GM18873 (cell line): ENCODE measurements at regions not wholly inside any gene's neighbourhood (a gene's known extent, or its start where the extent isn't known, plus 50 kb on each side); places are given as distances from the start of the nearest gene placed in this dataset.
"Not testable (repeated sequence)": the region's sequence is repeated elsewhere in the genome, so short reads cannot be mapped to it uniquely, and the experiment has no call there.

Source experiments
- ATAC-seq: cut with Tn5 transposase; IDR thresholded peaks from one replicate; pipeline ENCODE4 v1.9.1; 2021; ENCODE audit warnings: mild to moderate bottlenecking, moderate library complexity, moderate number of reproducible peaks; ENCODE audit not compliant: unreplicated experiment, low FRiP score

DNA sequence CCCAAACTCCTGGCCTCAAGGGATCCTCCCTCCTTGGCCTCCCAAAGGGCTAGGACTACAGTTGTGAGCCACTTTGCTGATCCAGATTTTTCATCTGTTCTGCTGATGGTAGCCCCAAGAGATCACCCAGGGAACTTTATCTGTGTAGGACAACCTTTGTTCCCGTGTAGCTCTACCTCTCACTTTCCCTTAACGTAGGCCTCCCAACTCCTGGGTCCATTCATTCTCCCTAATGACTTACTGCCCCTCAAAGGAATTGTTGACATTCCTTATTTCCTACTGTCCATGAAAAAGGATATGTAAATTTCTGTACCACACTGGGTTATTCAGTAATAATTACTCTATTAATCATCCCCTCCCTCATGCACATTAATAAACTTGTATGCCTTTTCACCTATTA, 51.0 kb upstream of the PHF24 start:
- ATAC-seq = no peak

DNA sequence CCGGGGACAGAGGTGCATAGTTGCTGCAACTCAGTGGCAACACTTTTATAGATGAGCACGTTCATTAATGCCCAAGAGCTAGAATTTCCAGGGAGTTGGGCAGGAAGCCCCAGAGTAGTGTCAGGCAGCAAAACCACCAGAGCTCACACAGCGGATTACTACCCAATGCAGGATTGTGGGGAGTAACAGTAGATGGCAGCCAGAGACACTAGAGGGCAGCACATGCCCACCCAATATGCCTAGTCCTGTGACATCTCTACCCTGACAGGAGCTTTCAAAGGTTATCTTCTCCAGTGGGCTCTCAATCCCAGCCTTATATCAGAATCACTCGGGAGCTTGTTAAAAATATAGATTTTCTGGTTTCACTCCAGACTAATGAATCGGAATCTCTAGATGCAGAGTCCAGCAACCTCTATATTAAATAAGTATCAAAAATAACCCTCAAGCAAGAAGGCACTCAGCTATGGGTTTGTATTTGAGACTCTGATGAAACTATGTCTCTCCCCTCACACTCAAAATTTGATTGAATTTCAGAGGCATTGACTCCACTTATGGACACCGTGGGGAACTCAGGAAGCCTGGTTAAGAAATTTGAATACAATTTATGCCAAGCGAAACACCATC, 58.4 kb upstream of the PHF24 start:
- ATAC-seq = peak; percentile 73

DNA sequence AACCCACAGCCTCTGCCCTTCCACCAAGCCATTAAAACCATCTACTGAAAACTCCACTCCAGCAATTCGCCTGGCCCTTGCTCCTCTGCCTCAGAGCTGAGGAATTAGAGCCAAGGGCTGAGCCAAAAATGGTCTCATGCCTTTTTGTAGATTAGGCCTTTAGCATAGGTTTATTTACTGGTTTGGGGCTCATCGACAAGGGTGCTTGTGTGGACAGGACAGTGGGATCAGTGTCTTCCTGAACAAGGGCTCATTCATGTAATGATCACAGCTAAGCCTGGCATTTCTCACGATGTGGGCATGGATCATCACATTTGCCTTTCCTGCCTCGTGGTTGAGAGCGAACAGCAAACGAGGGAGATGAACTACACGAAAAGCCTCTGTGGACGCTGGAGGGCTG, 59.2 kb upstream of the PHF24 start:
- no peak for ATAC-seq

DNA sequence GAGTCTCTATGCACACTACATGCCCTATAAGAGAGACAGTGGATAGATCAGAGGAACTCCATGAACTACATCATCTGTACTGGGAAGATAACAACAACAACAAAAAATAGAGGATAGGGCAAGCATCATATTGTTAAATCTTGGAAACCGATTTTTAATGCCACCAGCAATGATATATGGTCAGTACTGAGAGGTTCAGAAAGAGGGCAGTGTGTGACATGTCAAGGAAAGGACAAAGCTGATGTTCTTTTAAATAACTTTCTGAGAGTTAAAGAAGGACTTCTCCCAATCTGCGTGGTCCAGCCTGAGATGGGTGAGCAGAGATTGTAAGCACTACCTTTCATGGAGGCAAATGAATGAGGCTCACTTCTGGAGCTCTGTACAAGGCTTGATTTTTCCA, 62.0 kb upstream of the PHF24 start:
- ATAC-seq = no peak

DNA sequence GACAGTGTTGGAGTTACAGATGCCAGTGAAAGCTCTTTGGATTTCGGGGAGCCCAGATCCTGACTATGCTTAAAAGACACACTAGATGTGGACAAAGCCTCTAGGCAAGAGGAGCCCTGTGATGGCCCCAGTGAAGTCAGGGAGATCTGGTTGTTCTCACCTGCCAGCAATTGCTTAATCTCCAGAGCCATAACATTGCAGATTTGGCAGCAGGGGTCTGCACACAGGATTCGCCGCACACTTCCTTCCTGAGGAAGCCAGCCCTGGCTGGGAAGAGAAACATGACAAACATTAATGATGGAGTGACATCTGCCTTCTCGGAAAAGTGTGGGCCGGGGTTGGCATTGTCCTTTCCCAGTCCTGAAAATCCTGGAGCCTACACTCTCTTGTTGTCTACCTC, 65.2 kb upstream of the PHF24 start:
- no peak for ATAC-seq

DNA sequence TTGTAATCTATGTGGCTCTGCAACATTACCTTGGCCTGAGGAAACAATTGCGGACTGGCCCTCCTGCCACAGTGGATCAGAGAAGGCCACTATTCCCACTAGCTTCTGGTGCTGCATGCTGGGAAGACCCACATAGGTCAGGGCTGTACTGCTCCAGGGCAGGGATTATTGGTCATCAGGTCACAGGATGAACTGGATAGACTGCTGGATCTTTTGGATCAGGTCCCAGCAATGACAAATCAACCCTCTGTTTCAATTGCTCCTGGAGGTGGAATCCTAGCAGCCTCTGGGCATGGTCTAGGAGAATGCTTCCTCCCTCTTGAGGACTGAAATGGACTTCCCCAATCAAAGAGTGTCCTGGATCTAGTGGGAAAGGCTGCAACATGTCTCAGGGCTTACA, 66.7 kb upstream of the PHF24 start:
- no peak for ATAC-seq

DNA sequence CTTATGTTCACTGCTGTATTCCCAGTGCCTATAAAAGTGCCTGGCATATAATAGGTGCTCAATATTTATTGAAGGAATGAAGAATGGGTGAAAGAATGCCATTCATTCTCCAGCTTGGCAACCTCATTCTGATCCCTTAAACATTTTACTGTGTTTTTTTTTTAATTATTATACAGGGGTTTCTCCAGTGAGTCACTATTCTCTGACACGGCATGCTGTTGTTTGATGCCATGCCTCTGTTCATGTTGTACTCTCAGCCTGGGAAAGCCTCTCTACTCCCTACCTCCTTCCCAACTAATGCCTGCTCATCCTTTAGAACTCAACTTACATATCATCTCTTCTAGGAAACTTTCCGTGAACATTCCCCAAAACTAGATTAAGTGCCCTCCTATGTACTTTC, 70.2 kb upstream of the PHF24 start:
- ATAC-seq = no peak

DNA sequence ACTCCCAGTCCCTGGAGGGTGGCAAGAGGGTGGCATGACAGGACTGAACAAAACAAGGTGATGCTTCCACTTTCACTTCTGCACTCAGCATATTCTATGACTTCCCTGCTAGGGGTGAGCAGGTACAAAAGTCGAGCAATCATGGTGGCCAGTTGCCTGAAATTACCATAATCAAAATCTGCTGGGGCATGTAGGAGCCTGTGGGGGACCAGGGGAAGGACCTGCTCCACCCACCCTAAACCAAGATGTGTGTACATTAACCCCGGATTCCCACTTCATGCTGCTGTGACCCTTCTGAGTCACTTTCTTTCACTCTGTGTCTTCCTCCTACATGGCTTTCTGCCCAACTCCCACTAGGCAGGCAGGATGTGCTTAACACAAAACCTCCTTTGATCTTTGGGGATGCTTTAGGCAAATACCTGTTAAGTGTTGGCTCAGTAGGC, 73.3 kb upstream of the PHF24 start:
- ATAC-seq = no peak

DNA sequence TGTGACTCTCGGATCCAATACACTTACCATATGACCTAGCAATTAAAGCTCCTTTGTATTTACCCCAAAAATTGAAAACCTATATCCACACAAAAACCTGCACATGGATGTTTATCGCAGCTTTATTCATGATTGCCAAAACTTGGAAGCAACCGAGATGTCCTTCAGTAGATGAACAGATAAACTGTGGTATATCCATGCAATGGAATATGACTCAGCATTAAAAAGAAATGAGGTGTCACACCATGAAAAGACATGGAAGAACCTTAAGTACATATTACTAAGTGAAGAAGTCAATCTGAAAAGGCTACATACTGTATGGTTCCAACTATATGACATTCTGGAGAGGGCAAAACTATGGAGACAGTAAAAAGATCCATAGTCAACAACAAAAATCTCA, 82.0 kb upstream of the PHF24 start:
- ATAC-seq = no peak

DNA sequence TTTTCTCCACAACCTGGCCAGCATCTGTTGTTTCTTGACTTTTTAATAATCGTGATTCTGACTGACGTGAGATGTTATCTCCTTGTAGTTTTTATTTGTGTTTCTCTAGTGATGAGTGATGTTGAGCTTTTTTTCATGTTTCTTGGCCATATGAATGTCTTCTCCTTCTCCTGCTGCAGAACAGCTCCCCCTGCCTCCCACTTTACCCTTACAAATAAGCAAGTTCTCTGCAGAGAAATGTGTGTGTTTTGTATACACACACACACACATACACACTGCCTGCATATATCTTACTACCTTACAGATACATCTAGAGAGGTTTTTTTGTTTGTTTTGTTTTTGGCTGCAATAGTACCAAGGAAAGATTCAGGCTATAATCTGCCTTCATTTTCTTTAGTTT, 88.7 kb upstream of the PHF24 start:
- no peak for ATAC-seq

DNA sequence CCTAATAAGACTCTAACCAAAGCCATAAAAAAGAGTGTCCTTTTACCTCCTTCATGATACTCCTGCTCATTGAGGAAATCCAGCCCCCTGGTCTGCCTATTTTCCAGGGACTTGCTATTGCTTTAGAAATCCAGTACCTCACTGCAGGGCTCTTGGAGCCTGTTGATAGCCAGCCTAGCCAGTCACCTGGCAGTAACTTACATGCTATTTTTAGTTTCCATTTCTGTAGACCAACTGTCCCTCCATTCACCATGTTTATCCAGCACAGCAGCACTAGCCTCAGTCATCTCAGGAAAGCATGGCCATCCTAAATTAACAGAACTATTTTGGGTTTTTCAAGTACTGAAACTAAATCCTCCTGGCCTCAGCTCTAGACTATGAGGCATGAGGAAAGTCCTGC, 91.5 kb upstream of the PHF24 start:
- no peak for ATAC-seq

DNA sequence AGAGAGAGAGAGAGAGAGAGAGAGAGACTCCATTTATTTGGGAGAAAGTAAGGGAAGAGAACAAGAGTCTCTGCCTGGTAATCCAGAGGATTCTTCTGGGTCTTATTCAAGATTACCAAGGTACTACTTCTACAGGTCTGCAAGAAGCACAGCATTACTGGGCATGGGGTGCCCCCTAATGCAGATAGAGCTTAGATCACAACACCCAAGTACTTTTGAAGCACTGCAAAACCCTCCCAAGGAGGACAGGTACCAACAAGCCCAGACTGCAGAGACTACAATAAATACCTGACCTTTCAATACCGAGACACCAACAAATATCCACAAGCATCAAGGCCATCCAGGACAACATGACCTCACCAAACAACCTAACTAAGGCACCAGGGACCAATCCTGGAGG, 94.7 kb upstream of the PHF24 start:
- no peak for ATAC-seq

DNA sequence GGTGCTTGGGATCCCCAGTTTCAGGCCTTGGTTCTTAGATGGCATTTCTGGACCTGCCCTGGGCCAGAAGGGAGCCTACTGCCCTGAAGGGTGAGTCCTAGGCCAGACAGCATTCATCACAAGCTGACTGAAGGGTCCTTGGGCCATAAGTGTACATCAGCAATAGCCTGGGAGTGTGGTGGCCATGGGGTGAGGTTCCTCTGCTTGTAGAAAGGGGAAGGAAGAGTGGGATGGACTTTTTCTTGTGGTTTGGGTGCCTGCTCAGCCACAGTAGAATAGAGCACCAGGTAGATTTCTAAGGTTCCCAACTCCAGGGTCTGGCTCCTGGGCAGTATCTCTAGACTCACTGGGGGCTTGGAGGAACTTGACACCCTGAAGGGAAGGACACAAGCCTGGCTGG, 95.2 kb upstream of the PHF24 start:
- ATAC-seq = no peak

DNA sequence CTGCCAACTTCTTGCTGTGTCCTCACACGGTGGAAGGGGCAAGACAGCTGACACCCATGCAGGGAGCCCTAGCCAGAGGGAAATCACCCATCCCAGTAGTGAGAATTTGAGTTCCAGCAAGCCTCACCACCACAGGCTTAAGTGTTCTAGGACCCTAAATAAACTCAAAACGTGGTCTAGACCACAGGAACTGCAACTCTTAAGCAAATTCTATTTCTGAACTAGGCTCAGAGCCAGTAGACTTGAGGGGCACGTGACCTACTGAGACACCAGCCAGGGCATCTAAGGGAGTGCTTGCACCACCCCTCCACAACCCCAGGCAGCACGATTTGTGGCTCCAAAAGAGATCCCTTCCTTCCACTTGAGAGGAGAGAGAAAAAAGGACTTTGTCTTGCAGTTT, 96.0 kb upstream of the PHF24 start:
- no peak for ATAC-seq

DNA sequence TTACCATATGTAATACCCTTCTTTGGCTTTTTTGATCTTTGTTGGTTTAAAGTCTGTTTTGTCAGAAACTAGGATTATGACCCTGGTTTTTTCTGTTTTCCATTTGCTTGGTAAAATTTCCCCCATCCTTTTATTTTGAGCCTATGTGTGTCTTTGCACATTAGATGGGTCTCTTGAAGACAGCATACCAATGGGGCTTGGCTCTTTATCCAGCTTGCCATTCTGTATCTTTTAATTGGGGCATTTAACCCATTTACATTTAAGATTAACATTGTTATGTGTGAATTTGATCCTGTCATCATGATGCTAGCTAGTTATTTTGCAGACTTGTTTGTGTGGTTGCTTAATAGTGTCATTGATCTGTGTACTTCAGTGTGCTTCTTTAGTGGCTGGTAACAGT, 103.1 kb upstream of the PHF24 start:
- ATAC-seq = not testable (repeated sequence)

DNA sequence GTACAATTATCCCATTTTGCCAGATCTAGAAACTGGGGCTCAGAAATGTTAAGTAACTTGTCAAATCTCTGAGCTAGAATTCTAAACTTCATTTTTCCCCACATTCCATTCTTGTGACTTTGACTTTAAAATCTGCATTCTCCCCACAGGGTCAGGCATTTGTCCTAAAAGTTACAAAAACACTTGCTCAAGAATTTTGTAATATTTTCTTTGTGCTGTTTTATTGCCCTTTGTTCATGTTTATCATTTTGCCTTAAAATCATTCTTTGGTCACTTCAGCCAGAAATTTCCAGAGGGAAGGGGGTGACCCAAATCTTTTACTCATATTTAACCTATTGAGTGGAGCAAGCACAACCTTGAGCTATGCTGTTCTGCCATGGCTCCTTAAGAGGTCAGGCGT, 120.1 kb upstream of the CCL21 start:
- ATAC-seq = no peak

DNA sequence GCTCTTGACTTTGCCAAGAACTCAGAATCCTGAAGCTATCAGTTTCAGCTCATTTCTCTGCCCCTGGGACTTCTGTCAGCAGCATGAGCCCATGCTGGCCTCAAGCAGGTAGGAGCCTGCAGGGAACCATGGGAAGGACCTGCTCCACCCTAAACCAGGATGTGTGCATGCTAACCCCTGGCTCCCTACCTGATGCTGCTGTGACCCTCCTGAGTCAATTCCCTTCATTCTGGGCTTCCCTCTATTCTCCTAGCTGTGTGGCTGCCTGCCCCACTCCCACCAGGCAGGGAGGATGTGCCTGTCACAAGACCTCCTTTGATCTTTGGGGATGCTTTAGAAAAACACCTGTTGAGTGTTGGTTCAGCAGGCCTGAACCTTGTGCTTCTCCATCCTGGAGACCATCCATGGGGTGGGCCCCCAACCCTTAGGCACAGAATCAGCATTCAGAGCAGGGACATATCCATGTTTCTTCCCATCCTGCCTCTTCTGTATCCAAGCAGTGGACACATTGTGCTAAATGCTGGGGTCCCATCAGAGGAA, 117.1 kb upstream of the CCL21 start:
- no peak for ATAC-seq

DNA sequence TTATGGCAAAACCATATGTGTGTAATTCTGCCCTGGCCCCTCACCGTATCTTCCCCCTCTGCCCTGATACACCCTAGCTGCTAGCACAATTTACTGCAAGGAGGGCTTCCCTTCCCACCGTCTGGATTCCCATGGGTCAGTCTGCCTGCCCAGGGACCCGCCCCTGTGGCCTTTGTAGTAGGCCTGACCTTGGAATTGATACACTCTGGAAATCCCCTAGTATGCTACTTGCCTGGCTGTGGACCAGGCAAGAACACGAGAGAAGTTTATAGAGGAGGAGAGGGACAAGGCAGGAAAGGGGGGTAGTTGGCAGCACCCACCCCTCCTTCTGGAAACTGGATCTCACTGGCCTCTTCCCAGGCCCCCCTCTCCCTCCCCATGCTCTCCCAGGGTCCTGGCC, 115.8 kb upstream of the CCL21 start:
- ATAC-seq = no peak

DNA sequence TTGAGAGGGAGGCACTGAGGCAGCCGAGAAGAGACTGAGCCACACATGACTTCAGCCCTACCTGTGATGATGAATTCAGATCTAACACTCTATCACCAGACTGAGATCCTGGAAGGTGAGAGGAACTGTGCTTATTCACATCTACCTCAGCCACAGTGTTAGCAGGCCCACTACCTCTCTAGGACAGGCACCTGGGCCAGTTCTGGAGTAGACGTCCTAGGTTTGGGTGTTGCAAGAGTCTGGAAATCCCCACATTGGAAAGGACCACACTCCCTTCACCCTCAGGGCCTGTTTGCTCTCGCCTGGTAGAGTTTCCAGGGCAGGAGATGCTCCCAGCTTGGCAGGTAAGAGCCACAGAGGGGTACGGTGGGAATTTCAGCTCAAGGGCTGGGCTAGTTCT, 113.8 kb upstream of the CCL21 start:
- ATAC-seq = no peak

DNA sequence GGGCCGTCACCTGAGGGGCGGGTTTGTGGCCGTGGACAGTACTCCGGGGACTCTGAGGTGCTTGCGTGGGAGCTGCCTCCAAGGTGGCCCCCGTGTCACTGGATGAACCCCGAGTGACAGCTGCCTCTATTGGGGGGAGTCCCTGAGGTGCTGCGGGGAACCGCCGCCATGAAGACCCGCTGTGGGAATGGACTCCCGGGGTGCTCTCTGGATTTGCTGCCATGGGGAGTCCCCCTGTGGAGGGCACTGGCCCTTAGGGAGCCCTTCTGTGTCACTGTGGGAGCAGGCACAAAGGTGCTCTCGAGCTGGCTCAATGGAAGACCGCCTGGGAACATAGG, 100.2 kb upstream of the CCL21 start:
- ATAC-seq = no peak

DNA sequence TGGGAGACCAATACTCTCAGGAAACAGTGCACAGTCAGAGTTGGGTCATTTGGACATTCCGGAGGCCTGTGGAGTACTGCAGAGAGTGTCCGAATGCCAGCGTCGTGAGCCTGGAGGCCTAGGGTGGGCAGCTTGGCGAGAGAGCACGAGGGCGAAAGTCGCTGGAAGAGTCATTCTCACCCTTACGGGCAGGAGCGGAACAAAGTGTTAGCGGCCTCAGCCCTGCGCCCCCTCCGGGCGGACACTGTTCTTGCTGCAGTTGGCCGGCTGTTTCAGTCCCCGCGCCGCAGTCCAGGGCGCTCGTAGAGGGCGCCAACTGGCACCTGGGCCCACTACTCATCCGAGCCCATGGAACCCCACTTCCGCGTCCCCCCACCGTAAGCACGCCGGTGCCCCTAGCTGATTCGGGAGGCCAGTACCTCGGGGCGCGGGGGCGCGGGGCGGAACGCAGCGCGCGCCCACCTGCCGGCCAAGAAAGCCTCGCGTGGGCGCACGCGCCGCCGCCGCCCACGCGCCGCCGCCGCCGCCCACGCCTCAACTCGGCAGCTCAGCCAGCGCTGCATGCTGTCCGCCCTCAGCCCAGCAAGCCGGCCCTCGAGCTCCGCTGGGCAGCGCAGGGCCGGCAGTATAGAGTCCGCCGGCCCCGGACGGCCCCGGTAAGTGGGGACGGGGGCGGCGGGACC, 99.7 kb upstream of the CCL21 start:
- ATAC-seq = no peak

DNA sequence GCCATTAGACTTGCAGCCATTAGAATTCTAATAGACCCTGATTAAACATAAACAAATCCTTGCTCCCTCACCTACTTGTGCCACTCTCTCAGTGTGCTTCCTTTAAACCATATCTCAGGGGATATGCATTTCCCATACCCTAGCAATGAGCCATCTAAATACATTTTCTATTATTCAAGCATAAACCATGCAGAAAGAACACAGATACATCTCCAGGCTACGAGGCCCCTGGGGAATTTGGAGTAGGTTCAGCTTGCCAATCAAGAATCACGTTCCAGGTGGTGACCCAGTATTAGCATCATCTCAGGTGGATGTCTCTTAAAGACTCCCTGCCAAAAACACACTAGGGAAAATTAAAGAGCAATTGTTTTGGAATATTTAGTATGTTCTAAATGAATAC, 93.0 kb upstream of the CCL21 start:
- no peak for ATAC-seq
